PC-3 (cell line): ENCODE measurements at regions not wholly inside any gene's neighbourhood (a gene's known extent, or its start where the extent isn't known, plus 50 kb on each side); places are given as distances from the start of the nearest gene placed in this dataset.

Experiments
- CTCF ChIP-seq: fragments of 300-600 bp; sonication (generic); conservative IDR thresholded peaks from 2 replicates; pipeline ENCODE4 v1.5.1; 2017; ENCODE audit warnings: antibody characterized with exemption, low read depth, mild to moderate bottlenecking, low read length
- EZH2 ChIP-seq: fragments of 300-600 bp; sonication (generic); IDR thresholded peaks from one replicate; pipeline ENCODE4 v1.6.1; 2017; ENCODE audit warnings: antibody characterized with exemption, mild to moderate bottlenecking, low read length; ENCODE audit not compliant: unreplicated experiment
- EZH2phosphoT487 ChIP-seq: fragments of 300-600 bp; sonication (generic); IDR thresholded peaks from 2 replicates; pipeline ENCODE4 v1.6.1; 2018; ENCODE audit warnings: mild to moderate bottlenecking, antibody characterized with exemption, low read length, borderline replicate concordance

GRCh38 chr3:31227131-31227562, 305.6 kb upstream of the STT3B start:
- TF ChIP-seq CTCF = no peak
- no peak for TF ChIP-seq EZH2phosphoT487
- TF ChIP-seq EZH2 = no peak
